ENCODE measurements at regions not wholly inside any gene's neighbourhood (a gene's known extent, or its start where the extent isn't known, plus 50 kb on each side); places are given as distances from the start of the nearest gene placed in this dataset.

- Mint-ChIP-seq H3K27ac (ENCODE audit: unreplicated experiment) (no peak overlapping the region), H3K9me3 (ENCODE audit: unreplicated experiment) (peaks cover 11% of the 10 kb centered on the region), H3K36me3 (ENCODE audit: unreplicated experiment) (no peaks in the 10 kb centered on the region), H3K4me3 (ENCODE audit: unreplicated experiment) (no peak overlapping the region), H3K4me1 (ENCODE audit: unreplicated experiment) (no peaks in the 10 kb centered on the region), H3K27me3 (ENCODE audit: unreplicated experiment) (peaks cover 2% of the 10 kb centered on the region)
- no peak for DNase-seq (ENCODE audit: extremely low spot score, unreplicated experiment)
- TF ChIP-seq CTCF (IDR thresholded peaks at IDR 0.05): no peak
Observed at GRCh38 chr2:53167227-53167626, 600.4 kb upstream of the CHAC2 start.

GRCh38 chr2:53150146-53150545 lies 617.5 kb upstream of the CHAC2 start:
- H3K36me3 Mint-ChIP-seq (ENCODE audit: unreplicated experiment): no peaks in the 10 kb centered on the region
- H3K4me1 Mint-ChIP-seq (ENCODE audit: unreplicated experiment): no peaks in the 10 kb centered on the region
- H3K27ac Mint-ChIP-seq (ENCODE audit: unreplicated experiment): no peak overlapping the region
- no peaks in the 10 kb centered on the region for H3K9me3 Mint-ChIP-seq (ENCODE audit: unreplicated experiment)
- peaks cover 12% of the 10 kb centered on the region for H3K27me3 Mint-ChIP-seq (ENCODE audit: unreplicated experiment)
- no peak overlapping the region for H3K4me3 Mint-ChIP-seq (ENCODE audit: unreplicated experiment)
- DNase-seq (ENCODE audit: extremely low spot score, unreplicated experiment): no peak
- TF ChIP-seq CTCF (IDR thresholded peaks at IDR 0.05): no peak

- H3K4me1 Mint-ChIP-seq (ENCODE audit: unreplicated experiment): no peaks in the 10 kb centered on the region
- DNase-seq (ENCODE audit: extremely low spot score, unreplicated experiment): no peak
- no peak for TF ChIP-seq CTCF (IDR thresholded peaks at IDR 0.05)
- no peak overlapping the region for H3K27ac Mint-ChIP-seq (ENCODE audit: unreplicated experiment)
- no peaks in the 10 kb centered on the region for H3K9me3 Mint-ChIP-seq (ENCODE audit: unreplicated experiment)
- peaks cover 4% of the 10 kb centered on the region for H3K27me3 Mint-ChIP-seq (ENCODE audit: unreplicated experiment)
- H3K4me3 Mint-ChIP-seq (ENCODE audit: unreplicated experiment): no peak overlapping the region
- no peaks in the 10 kb centered on the region for H3K36me3 Mint-ChIP-seq (ENCODE audit: unreplicated experiment)
Observed at GRCh38 chr2:53148221-53148620, 619.4 kb upstream of the CHAC2 start.

GRCh38 chr2:53131416-53131815 lies 636.2 kb upstream of the CHAC2 start:
- H3K4me3 Mint-ChIP-seq (ENCODE audit: unreplicated experiment): no peak overlapping the region
- no peak for TF ChIP-seq CTCF (IDR thresholded peaks at IDR 0.05)
- no peak overlapping the region for H3K27ac Mint-ChIP-seq (ENCODE audit: unreplicated experiment)
- no peaks in the 10 kb centered on the region for H3K4me1 Mint-ChIP-seq (ENCODE audit: unreplicated experiment)
- DNase-seq (ENCODE audit: extremely low spot score, unreplicated experiment): no peak
- H3K36me3 Mint-ChIP-seq (ENCODE audit: unreplicated experiment): no peaks in the 10 kb centered on the region
- peaks cover 15% of the 10 kb centered on the region for H3K27me3 Mint-ChIP-seq (ENCODE audit: unreplicated experiment)
- H3K9me3 Mint-ChIP-seq (ENCODE audit: unreplicated experiment): no peaks in the 10 kb centered on the region

GRCh38 chr2:53130441-53130943 lies 637.1 kb upstream of the CHAC2 start:
- Mint-ChIP-seq H3K4me3 (ENCODE audit: unreplicated experiment) (no peak overlapping the region), H3K27me3 (ENCODE audit: unreplicated experiment) (peaks cover 7% of the 10 kb centered on the region), H3K9me3 (ENCODE audit: unreplicated experiment) (no peaks in the 10 kb centered on the region), H3K27ac (ENCODE audit: unreplicated experiment) (no peak overlapping the region), H3K36me3 (ENCODE audit: unreplicated experiment) (no peaks in the 10 kb centered on the region), H3K4me1 (ENCODE audit: unreplicated experiment) (no peaks in the 10 kb centered on the region)
- no peak for DNase-seq (ENCODE audit: extremely low spot score, unreplicated experiment)
- TF ChIP-seq CTCF (IDR thresholded peaks at IDR 0.05): no peak
